WTC11 (cell line): ENCODE measurements at regions not wholly inside any gene's neighbourhood (a gene's known extent, or its start where the extent isn't known, plus 50 kb on each side); places are given as distances from the start of the nearest gene placed in this dataset.

Experiments
- ATAC-seq: fragments of 200-7000 bp; cut with Tn5 transposase; 2 replicates; pipeline ENCODE4 v1.10.0; 2021; ENCODE audit warnings: mild to moderate bottlenecking, moderate library complexity
- CTCF ChIA-PET: fragments of 300-600 bp; sonication (Branson Sonifier 250); formaldehyde crosslinking; loops from one replicate; lab custom pipeline; 2021; ENCODE audit warnings: antibody characterized with exemption; lab: Charles Lee
- POLR2A ChIA-PET: fragments of 350-600 bp; sonication (Branson Sonifier 250); formaldehyde crosslinking; loops from one replicate; lab custom pipeline; 2021; ENCODE audit warnings: antibody characterized with exemption; lab: Charles Lee
- DNase-seq: peaks from one replicate; pipeline ENCODE4 v3.0.0; 2021; ENCODE audit warnings: low spot score
- H3K27ac Mint-ChIP-seq: 2 replicates; pipeline ENCODE4 v1.8.0; 2021; ENCODE audit warnings: mixed read lengths
- H3K27me3 Mint-ChIP-seq: 2 replicates; pipeline ENCODE4 v1.8.0; 2021; ENCODE audit warnings: low read depth, mild to moderate bottlenecking, moderate library complexity, mixed read lengths
- H3K36me3 Mint-ChIP-seq: 2 replicates; pipeline ENCODE4 v1.8.0; 2021; ENCODE audit warnings: mixed read lengths
- H3K4me1 Mint-ChIP-seq: 2 replicates; pipeline ENCODE4 v1.8.0; 2022; ENCODE audit warnings: mixed read lengths
- H3K4me3 Mint-ChIP-seq: 2 replicates; pipeline ENCODE4 v1.8.0; 2021; ENCODE audit warnings: mild to moderate bottlenecking, moderate library complexity, mixed read lengths
- H3K9me3 Mint-ChIP-seq: 2 replicates; pipeline ENCODE4 v1.8.0; 2021; ENCODE audit warnings: mixed read lengths
- ETV6 ChIP-seq: sonication (generic); formaldehyde crosslinking; IDR thresholded peaks from 2 replicates; pipeline ENCODE4 v1.8.1; 2022; ENCODE audit warnings: mild to moderate bottlenecking, missing genetic modification reagents
- IRF1 ChIP-seq: sonication (generic); formaldehyde crosslinking; IDR thresholded peaks from 2 replicates; pipeline ENCODE4 v1.8.0; 2023; ENCODE audit warnings: missing genetic modification reagents
- OVOL2 ChIP-seq: fragments of 250-450 bp; sonication (Bioruptor Pico); IDR thresholded peaks from 2 replicates; pipeline ENCODE4 v1.9.0; 2021; ENCODE audit warnings: mild to moderate bottlenecking, borderline replicate concordance
- PREB ChIP-seq: sonication (generic); formaldehyde crosslinking; IDR thresholded peaks from 2 replicates; pipeline ENCODE4 v1.8.1; 2022; ENCODE audit warnings: mild to moderate bottlenecking, missing genetic modification reagents, moderate library complexity, borderline replicate concordance
- RELA ChIP-seq: sonication (generic); formaldehyde crosslinking; IDR thresholded peaks from 2 replicates; pipeline ENCODE4 v1.8.1; 2022; ENCODE audit warnings: missing genetic modification reagents, mild to moderate bottlenecking, borderline replicate concordance
- RORB ChIP-seq: fragments of 250-450 bp; sonication (Bioruptor Pico); IDR thresholded peaks from 2 replicates; pipeline ENCODE4 v1.9.0; 2021; ENCODE audit warnings: mild to moderate bottlenecking
- ZNF219 ChIP-seq: sonication (generic); formaldehyde crosslinking; IDR thresholded peaks from 2 replicates; pipeline ENCODE4 v1.8.0; 2023; ENCODE audit warnings: missing genetic modification reagents, mild to moderate bottlenecking, borderline replicate concordance
- ZNF532 ChIP-seq: fragments of 250-450 bp; sonication (Bioruptor Pico); IDR thresholded peaks from 2 replicates; pipeline ENCODE4 v1.9.0; 2021; ENCODE audit warnings: mild to moderate bottlenecking, borderline replicate concordance
- TF ChIP-seq, protein P1 (sequence below): sonication (generic); formaldehyde crosslinking; IDR thresholded peaks from 2 replicates; pipeline ENCODE4 v1.8.0; 2022; ENCODE audit warnings: mild to moderate bottlenecking, missing genetic modification reagents
- TF ChIP-seq, protein P2 (sequence below): sonication (generic); formaldehyde crosslinking; IDR thresholded peaks from 2 replicates; pipeline ENCODE4 v1.8.0; 2023; ENCODE audit warnings: missing genetic modification reagents, mild to moderate bottlenecking, borderline replicate concordance
- TF ChIP-seq, protein P3 (sequence below): sonication (generic); formaldehyde crosslinking; conservative IDR thresholded peaks from 2 replicates; pipeline ENCODE4 v1.8.1; 2023; ENCODE audit warnings: mild to moderate bottlenecking, low read depth, missing genetic modification reagents, moderate library complexity

GRCh38 chr4:179664430-179665027, 2222.3 kb upstream of the AGA start:
- no peak overlapping the region for H3K27ac Mint-ChIP-seq
- no peak overlapping the region for H3K4me3 Mint-ChIP-seq
- peaks cover 13% of the 10 kb centered on the region for H3K4me1 Mint-ChIP-seq
- ATAC-seq, result no peak
- ChIA-PET POLR2A (no interaction called here), CTCF (no interaction called here)
- H3K9me3 Mint-ChIP-seq, result peaks cover 19% of the 10 kb centered on the region
- no peak for DNase-seq
- H3K36me3 Mint-ChIP-seq, result no peaks in the 10 kb centered on the region
- TF ChIP-seq ZNF219 (CRISPR knock-in tag) (no peak), PREB (CRISPR knock-in tag) (no peak), RELA (CRISPR knock-in tag) (no peak), ETV6 (CRISPR knock-in tag) (no peak), IRF1 (CRISPR knock-in tag) (no peak), RORB (no peak), ZNF532 (no peak), OVOL2 (CRISPR knock-in tag) (no peak)
- TF ChIP-seq, protein P1, sequence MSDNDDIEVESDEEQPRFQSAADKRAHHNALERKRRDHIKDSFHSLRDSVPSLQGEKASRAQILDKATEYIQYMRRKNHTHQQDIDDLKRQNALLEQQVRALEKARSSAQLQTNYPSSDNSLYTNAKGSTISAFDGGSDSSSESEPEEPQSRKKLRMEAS (CRISPR knock-in tag), result no peak
- TF ChIP-seq, protein P2, sequence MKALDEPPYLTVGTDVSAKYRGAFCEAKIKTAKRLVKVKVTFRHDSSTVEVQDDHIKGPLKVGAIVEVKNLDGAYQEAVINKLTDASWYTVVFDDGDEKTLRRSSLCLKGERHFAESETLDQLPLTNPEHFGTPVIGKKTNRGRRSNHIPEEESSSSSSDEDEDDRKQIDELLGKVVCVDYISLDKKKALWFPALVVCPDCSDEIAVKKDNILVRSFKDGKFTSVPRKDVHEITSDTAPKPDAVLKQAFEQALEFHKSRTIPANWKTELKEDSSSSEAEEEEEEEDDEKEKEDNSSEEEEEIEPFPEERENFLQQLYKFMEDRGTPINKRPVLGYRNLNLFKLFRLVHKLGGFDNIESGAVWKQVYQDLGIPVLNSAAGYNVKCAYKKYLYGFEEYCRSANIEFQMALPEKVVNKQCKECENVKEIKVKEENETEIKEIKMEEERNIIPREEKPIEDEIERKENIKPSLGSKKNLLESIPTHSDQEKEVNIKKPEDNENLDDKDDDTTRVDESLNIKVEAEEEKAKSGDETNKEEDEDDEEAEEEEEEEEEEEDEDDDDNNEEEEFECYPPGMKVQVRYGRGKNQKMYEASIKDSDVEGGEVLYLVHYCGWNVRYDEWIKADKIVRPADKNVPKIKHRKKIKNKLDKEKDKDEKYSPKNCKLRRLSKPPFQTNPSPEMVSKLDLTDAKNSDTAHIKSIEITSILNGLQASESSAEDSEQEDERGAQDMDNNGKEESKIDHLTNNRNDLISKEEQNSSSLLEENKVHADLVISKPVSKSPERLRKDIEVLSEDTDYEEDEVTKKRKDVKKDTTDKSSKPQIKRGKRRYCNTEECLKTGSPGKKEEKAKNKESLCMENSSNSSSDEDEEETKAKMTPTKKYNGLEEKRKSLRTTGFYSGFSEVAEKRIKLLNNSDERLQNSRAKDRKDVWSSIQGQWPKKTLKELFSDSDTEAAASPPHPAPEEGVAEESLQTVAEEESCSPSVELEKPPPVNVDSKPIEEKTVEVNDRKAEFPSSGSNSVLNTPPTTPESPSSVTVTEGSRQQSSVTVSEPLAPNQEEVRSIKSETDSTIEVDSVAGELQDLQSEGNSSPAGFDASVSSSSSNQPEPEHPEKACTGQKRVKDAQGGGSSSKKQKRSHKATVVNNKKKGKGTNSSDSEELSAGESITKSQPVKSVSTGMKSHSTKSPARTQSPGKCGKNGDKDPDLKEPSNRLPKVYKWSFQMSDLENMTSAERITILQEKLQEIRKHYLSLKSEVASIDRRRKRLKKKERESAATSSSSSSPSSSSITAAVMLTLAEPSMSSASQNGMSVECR (CRISPR knock-in tag), result no peak
- TF ChIP-seq, protein P3, sequence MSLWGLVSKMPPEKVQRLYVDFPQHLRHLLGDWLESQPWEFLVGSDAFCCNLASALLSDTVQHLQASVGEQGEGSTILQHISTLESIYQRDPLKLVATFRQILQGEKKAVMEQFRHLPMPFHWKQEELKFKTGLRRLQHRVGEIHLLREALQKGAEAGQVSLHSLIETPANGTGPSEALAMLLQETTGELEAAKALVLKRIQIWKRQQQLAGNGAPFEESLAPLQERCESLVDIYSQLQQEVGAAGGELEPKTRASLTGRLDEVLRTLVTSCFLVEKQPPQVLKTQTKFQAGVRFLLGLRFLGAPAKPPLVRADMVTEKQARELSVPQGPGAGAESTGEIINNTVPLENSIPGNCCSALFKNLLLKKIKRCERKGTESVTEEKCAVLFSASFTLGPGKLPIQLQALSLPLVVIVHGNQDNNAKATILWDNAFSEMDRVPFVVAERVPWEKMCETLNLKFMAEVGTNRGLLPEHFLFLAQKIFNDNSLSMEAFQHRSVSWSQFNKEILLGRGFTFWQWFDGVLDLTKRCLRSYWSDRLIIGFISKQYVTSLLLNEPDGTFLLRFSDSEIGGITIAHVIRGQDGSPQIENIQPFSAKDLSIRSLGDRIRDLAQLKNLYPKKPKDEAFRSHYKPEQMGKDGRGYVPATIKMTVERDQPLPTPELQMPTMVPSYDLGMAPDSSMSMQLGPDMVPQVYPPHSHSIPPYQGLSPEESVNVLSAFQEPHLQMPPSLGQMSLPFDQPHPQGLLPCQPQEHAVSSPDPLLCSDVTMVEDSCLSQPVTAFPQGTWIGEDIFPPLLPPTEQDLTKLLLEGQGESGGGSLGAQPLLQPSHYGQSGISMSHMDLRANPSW, result no peak
- no peaks in the 10 kb centered on the region for H3K27me3 Mint-ChIP-seq
